Liver (tissue), 8 donors: ENCODE measurements at regions not wholly inside any gene's neighbourhood (a gene's known extent, or its start where the extent isn't known, plus 50 kb on each side); places are given as distances from the start of the nearest gene placed in this dataset.

Experiments
- DNase-seq: peaks from one replicate; pipeline ENCODE4 v3.0.0-alpha.2; 2017; ENCODE audit warnings: low spot score
- H3K27ac ChIP-seq, 2 donors: one replicate each; pipeline ENCODE4 v1.7.0; 2013; ENCODE audit warnings: inconsistent platforms in 2 of 2, low read length in 2 of 2, control low read depth in 1 of 2, low read depth in 1 of 2, mild to moderate bottlenecking in 1 of 2
- H3K27me3 ChIP-seq, 4 donors: one replicate each; pipeline versions ENCODE4 v1.6.1 to v1.7.0; 2013; ENCODE audit warnings: low read length in 3 of 4, inconsistent platforms in 1 of 4, mild to moderate bottlenecking in 1 of 4, moderate library complexity in 1 of 4; ENCODE audit not compliant: control insufficient read depth in 4 of 4, insufficient read depth in 4 of 4
- H3K36me3 ChIP-seq, 4 donors: one replicate each; pipeline versions ENCODE4 v1.6.1 to v1.7.0; 2013; ENCODE audit warnings: low read length in 3 of 4, mild to moderate bottlenecking in 3 of 4, low read depth in 1 of 4, moderate library complexity in 1 of 4; ENCODE audit not compliant: control insufficient read depth in 4 of 4, insufficient read depth in 3 of 4
- H3K4me1 ChIP-seq, 4 donors: one replicate each; pipeline versions ENCODE4 v1.6.1 to v1.7.0; 2013; ENCODE audit warnings: low read length in 3 of 4, mild to moderate bottlenecking in 3 of 4, moderate library complexity in 1 of 4; ENCODE audit not compliant: control insufficient read depth in 4 of 4, insufficient read depth in 4 of 4
- H3K4me3 ChIP-seq, 3 donors: one replicate each; pipeline versions ENCODE4 v1.6.1 to v1.7.0; 2013; ENCODE audit warnings: low read length in 3 of 3, control low read depth in 1 of 3, low read depth in 1 of 3, mild to moderate bottlenecking in 1 of 3
- H3K9ac ChIP-seq, 2 donors: one replicate each; pipeline ENCODE4 v1.7.0; 2013; ENCODE audit warnings: low read length in 2 of 2, mild to moderate bottlenecking in 2 of 2, moderate library complexity in 2 of 2, control low read depth in 1 of 2, low read depth in 1 of 2
- H3K9me3 ChIP-seq, 4 donors: one replicate each; pipeline versions ENCODE4 v1.6.1 to v1.7.0; 2013; ENCODE audit warnings: low read length in 3 of 4; ENCODE audit not compliant: control insufficient read depth in 4 of 4
- EGR1 ChIP-seq, 2 donors: IDR thresholded peaks; 2 replicates each; pipeline ENCODE4 v1.6.1; 2016 to 2018; ENCODE audit warnings: antibody characterized with exemption in 2 of 2, low read depth in 2 of 2
- FOXA2 ChIP-seq: IDR thresholded peaks from 2 replicates; pipeline ENCODE4 v1.6.1; 2016; ENCODE audit warnings: antibody characterized with exemption
- GABPA ChIP-seq, 2 donors: IDR thresholded peaks in 1 of 2; conservative IDR thresholded peaks in 1 of 2; 2 replicates each; pipeline ENCODE4 v1.6.1; 2016; ENCODE audit warnings: antibody characterized with exemption in 2 of 2, mild to moderate bottlenecking in 1 of 2, moderate library complexity in 1 of 2
- HNF4A ChIP-seq, 2 donors: conservative IDR thresholded peaks; 2 replicates each; pipeline ENCODE4 v1.6.1; 2016; ENCODE audit warnings: antibody characterized with exemption in 2 of 2, mild to moderate bottlenecking in 2 of 2
- HNF4G ChIP-seq: IDR thresholded peaks from 2 replicates; pipeline ENCODE4 v1.6.1; 2016; ENCODE audit warnings: antibody characterized with exemption
- NR2F2 ChIP-seq: IDR thresholded peaks from 2 replicates; pipeline ENCODE4 v1.6.1; 2016; ENCODE audit warnings: antibody characterized with exemption
- RXRA ChIP-seq, 2 donors: IDR thresholded peaks; 2 replicates each; pipeline ENCODE4 v1.6.1; 2017 to 2018; ENCODE audit warnings: antibody characterized with exemption in 2 of 2, mild to moderate bottlenecking in 1 of 2
- SP1 ChIP-seq: IDR thresholded peaks from 2 replicates; pipeline ENCODE4 v1.6.1; 2018; ENCODE audit warnings: antibody characterized with exemption, mild to moderate bottlenecking
- YY1 ChIP-seq: IDR thresholded peaks from 2 replicates; pipeline ENCODE4 v1.6.1; 2016; ENCODE audit warnings: antibody characterized with exemption, mild to moderate bottlenecking
- WGBS: extraction: QIAGEN DNeasy Blood & Tissue Kit; methylation state at CpG from one replicate; pipeline ENCODE4 v1.1.7; 2013; 5-methylcytosine and 5-hydroxymethylcytosine counted together
- TF ChIP-seq, protein P1 (sequence below): fragments of 150-350 bp; IDR thresholded peaks from 2 replicates; pipeline ENCODE4 v1.5.1; 2017; ENCODE audit warnings: improper control_type of control experiment, low read depth, low read length; ENCODE audit not compliant: missing input control
- TF ChIP-seq, protein P2 (sequence below): IDR thresholded peaks from 2 replicates; pipeline ENCODE4 v1.6.1; 2016; ENCODE audit warnings: antibody characterized with exemption, mild to moderate bottlenecking
- TF ChIP-seq, protein P3 (sequence below): IDR thresholded peaks from 2 replicates; pipeline ENCODE4 v1.6.1; 2016; ENCODE audit warnings: antibody characterized with exemption
- TF ChIP-seq, protein P4 (sequence below): IDR thresholded peaks from 2 replicates; pipeline ENCODE4 v1.6.1; 2016; ENCODE audit warnings: antibody characterized with exemption
- TF ChIP-seq, protein P5 (sequence below): IDR thresholded peaks from 2 replicates; pipeline ENCODE4 v1.6.1; 2016; ENCODE audit warnings: antibody characterized with exemption
- donor health status: healthy.
- donor health status: healthy.
- donor health status: healthy.
- donor health status: healthy.
- donor health status: healthy.

DNA sequence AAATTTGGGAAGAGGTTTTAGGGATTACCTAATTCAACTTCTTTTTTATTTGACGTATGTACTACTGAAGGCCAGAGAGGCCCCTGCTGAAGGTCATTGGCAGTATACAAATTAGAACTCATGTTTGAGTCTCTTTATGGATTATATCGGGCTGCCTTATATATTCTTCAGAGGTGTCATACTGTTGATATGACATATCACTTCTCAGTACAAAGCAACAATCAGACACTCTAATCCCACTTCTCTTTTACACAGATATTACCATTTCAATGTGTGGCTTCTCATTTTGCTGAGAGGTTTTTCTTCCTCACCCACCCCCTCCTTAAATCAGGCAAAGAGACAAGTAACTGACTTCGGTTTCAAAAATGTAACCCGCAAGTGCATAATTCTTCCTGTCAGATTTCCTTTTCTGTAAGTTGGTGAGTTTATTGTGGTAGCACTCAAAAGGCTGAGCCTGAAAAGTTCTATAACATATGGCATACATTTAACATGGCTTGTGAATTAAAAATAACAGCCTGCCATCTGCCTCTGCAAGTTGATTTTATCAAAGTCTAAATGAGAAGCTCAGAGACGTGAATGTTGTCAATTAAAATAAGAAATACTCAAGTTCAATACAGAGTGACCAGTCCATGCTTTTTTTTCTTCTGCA, 163.6 kb upstream of the RORB start:
- H3K27ac ChIP-seq, result no peak overlapping the region
- WGBS, result 71% methylated on average over 5 of the region's 5 CpGs
- DNase-seq, result no peak
- no peak overlapping the region for H3K4me3 ChIP-seq
- H3K27me3 ChIP-seq, result no peaks in the 10 kb centered on the region
- no peaks in the 10 kb centered on the region for H3K36me3 ChIP-seq
- no peak for TF ChIP-seq YY1
- TF ChIP-seq, protein P1, sequence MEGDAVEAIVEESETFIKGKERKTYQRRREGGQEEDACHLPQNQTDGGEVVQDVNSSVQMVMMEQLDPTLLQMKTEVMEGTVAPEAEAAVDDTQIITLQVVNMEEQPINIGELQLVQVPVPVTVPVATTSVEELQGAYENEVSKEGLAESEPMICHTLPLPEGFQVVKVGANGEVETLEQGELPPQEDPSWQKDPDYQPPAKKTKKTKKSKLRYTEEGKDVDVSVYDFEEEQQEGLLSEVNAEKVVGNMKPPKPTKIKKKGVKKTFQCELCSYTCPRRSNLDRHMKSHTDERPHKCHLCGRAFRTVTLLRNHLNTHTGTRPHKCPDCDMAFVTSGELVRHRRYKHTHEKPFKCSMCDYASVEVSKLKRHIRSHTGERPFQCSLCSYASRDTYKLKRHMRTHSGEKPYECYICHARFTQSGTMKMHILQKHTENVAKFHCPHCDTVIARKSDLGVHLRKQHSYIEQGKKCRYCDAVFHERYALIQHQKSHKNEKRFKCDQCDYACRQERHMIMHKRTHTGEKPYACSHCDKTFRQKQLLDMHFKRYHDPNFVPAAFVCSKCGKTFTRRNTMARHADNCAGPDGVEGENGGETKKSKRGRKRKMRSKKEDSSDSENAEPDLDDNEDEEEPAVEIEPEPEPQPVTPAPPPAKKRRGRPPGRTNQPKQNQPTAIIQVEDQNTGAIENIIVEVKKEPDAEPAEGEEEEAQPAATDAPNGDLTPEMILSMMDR, result no peak
- TF ChIP-seq RXRA (IDR thresholded peaks at IDR 0.05), result no peak
- TF ChIP-seq, protein P2, sequence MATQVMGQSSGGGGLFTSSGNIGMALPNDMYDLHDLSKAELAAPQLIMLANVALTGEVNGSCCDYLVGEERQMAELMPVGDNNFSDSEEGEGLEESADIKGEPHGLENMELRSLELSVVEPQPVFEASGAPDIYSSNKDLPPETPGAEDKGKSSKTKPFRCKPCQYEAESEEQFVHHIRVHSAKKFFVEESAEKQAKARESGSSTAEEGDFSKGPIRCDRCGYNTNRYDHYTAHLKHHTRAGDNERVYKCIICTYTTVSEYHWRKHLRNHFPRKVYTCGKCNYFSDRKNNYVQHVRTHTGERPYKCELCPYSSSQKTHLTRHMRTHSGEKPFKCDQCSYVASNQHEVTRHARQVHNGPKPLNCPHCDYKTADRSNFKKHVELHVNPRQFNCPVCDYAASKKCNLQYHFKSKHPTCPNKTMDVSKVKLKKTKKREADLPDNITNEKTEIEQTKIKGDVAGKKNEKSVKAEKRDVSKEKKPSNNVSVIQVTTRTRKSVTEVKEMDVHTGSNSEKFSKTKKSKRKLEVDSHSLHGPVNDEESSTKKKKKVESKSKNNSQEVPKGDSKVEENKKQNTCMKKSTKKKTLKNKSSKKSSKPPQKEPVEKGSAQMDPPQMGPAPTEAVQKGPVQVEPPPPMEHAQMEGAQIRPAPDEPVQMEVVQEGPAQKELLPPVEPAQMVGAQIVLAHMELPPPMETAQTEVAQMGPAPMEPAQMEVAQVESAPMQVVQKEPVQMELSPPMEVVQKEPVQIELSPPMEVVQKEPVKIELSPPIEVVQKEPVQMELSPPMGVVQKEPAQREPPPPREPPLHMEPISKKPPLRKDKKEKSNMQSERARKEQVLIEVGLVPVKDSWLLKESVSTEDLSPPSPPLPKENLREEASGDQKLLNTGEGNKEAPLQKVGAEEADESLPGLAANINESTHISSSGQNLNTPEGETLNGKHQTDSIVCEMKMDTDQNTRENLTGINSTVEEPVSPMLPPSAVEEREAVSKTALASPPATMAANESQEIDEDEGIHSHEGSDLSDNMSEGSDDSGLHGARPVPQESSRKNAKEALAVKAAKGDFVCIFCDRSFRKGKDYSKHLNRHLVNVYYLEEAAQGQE, result no peak
- TF ChIP-seq, protein P3, sequence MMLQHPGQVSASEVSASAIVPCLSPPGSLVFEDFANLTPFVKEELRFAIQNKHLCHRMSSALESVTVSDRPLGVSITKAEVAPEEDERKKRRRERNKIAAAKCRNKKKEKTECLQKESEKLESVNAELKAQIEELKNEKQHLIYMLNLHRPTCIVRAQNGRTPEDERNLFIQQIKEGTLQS, result no peak
- no peak for TF ChIP-seq SP1
- H3K4me1 ChIP-seq, result peaks cover 2 to 10% (median 3%) of the 10 kb centered on the region in 4 donors
- no peaks in the 10 kb centered on the region for H3K9me3 ChIP-seq
- H3K9ac ChIP-seq, result no peak overlapping the region

DNA sequence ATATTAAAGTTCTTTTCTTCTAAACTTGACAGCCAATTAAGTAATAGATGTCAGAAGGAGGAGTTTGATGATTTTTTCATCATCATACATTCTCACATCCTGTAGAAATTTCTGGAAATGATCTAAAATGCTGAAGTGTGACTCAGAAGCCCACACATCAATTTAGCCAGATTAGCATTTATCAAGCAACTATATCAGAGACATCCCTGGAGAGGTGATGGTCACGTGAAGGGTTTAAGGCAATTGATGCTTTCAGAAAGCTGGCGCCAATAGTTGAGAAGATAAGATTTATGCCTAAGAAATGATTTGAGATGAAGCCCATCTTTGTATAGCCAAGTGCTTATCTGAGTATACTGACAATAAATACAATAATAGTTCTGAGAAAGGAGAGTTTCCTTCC, 162.9 kb upstream of the RORB start:
- H3K9ac ChIP-seq, result no peak overlapping the region
- no peaks in the 10 kb centered on the region for H3K36me3 ChIP-seq
- H3K27me3 ChIP-seq, result no peaks in the 10 kb centered on the region
- peaks cover 2 to 10% (median 3%) of the 10 kb centered on the region in 4 donors for H3K4me1 ChIP-seq
- no peaks in the 10 kb centered on the region for H3K9me3 ChIP-seq
- H3K4me3 ChIP-seq, result no peak overlapping the region
- H3K27ac ChIP-seq, result no peak overlapping the region
- no peak for DNase-seq
- no peak for TF ChIP-seq NR2F2
- no peak for TF ChIP-seq YY1
- TF ChIP-seq, protein P2, result no peak
- TF ChIP-seq GABPA (IDR thresholded peaks at IDR 0.05 in 1 of 2, conservative IDR thresholded peaks at IDR 0.05 in 1 of 2), result no peak
- no peak for TF ChIP-seq HNF4G
- no peak for TF ChIP-seq FOXA2
- no peak for TF ChIP-seq HNF4A (conservative IDR thresholded peaks at IDR 0.05)
- TF ChIP-seq, protein P1, result no peak
- TF ChIP-seq, protein P4, sequence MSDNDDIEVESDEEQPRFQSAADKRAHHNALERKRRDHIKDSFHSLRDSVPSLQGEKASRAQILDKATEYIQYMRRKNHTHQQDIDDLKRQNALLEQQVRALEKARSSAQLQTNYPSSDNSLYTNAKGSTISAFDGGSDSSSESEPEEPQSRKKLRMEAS, result no peak
- TF ChIP-seq EGR1 (IDR thresholded peaks at IDR 0.05; ENCODE audit: low read depth in 2 of 2), result no peak
- no peak for TF ChIP-seq RXRA (IDR thresholded peaks at IDR 0.05)
- TF ChIP-seq, protein P5, sequence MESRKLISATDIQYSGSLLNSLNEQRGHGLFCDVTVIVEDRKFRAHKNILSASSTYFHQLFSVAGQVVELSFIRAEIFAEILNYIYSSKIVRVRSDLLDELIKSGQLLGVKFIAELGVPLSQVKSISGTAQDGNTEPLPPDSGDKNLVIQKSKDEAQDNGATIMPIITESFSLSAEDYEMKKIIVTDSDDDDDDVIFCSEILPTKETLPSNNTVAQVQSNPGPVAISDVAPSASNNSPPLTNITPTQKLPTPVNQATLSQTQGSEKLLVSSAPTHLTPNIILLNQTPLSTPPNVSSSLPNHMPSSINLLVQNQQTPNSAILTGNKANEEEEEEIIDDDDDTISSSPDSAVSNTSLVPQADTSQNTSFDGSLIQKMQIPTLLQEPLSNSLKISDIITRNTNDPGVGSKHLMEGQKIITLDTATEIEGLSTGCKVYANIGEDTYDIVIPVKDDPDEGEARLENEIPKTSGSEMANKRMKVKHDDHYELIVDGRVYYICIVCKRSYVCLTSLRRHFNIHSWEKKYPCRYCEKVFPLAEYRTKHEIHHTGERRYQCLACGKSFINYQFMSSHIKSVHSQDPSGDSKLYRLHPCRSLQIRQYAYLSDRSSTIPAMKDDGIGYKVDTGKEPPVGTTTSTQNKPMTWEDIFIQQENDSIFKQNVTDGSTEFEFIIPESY, result no peak
- no peak for TF ChIP-seq SP1
- 82% methylated on average over 2 of the region's 2 CpGs for WGBS
